GM19240 (cell line): ENCODE measurements at regions not wholly inside any gene's neighbourhood (a gene's known extent, or its start where the extent isn't known, plus 50 kb on each side); places are given as distances from the start of the nearest gene placed in this dataset.

ENCODE experiments used
- DNase-seq: peaks from one replicate; pipeline ENCODE4 v3.0.0; 2011; ENCODE audit warnings: low spot score; ENCODE audit not compliant: insufficient read length

GRCh38 chr15:66848686-66849392, 146.8 kb downstream of the SMAD6 start:
- DNase-seq = no peak

- no peak for DNase-seq
Observed at GRCh38 chr15:66849393-66849745, 147.3 kb downstream of the SMAD6 start.

- DNase-seq = no peak
Observed at GRCh38 chr15:66849746-66850077, 147.7 kb downstream of the SMAD6 start.

GRCh38 chr15:66850078-66850991, 148.3 kb downstream of the SMAD6 start:
- DNase-seq = no peak

GRCh38 chr15:66850996-66851310, 148.9 kb downstream of the SMAD6 start:
- DNase-seq = no peak

GRCh38 chr15:66851311-66852063, 149.5 kb downstream of the SMAD6 start:
- peak; percentile 86 for DNase-seq

GRCh38 chr15:66852064-66852905, 150.2 kb downstream of the SMAD6 start:
- no peak for DNase-seq

- no peak for DNase-seq
Observed at GRCh38 chr15:66854012-66854965, 152.3 kb downstream of the SMAD6 start.

- DNase-seq = no peak
Observed at GRCh38 chr15:66855041-66855440, 153.0 kb downstream of the SMAD6 start.

GRCh38 chr15:66857694-66858093, 155.7 kb downstream of the SMAD6 start:
- DNase-seq = no peak

GRCh38 chr15:66858423-66859207, 156.6 kb downstream of the SMAD6 start:
- DNase-seq = no peak

- DNase-seq = no peak
Observed at GRCh38 chr15:66859688-66860253, 157.7 kb downstream of the SMAD6 start.

- no peak for DNase-seq
Observed at GRCh38 chr15:66860844-66861243, 158.8 kb downstream of the SMAD6 start.

GRCh38 chr15:66862111-66862939, 160.3 kb downstream of the SMAD6 start:
- DNase-seq = no peak

- DNase-seq = peak; percentile 63
Observed at GRCh38 chr15:66862940-66863335, 160.9 kb downstream of the SMAD6 start.

- DNase-seq = no peak
Observed at GRCh38 chr15:66863390-66864085, 161.5 kb downstream of the SMAD6 start.

- no peak for DNase-seq
Observed at GRCh38 chr15:66864086-66864830, 162.2 kb downstream of the SMAD6 start.
